ENCODE measurements at regions not wholly inside any gene's neighbourhood (a gene's known extent, or its start where the extent isn't known, plus 50 kb on each side); places are given as distances from the start of the nearest gene placed in this dataset.

GRCh38 chr4:122010610-122011009 lies 58.8 kb upstream of the TRPC3 start:
- H3K4me3 Mint-ChIP-seq, result no peak overlapping the region
- no peaks in the 10 kb centered on the region for H3K9me3 Mint-ChIP-seq
- H3K4me1 Mint-ChIP-seq, result peaks cover 10% of the 10 kb centered on the region
- POLR2A ChIA-PET, result no interaction called here
- CTCF ChIA-PET, result no interaction called here
- no peak overlapping the region for H3K27ac Mint-ChIP-seq
- H3K36me3 Mint-ChIP-seq (ENCODE audit: low read depth), result no peaks in the 10 kb centered on the region
- H3K27me3 Mint-ChIP-seq, result peaks cover 6% of the 10 kb centered on the region
- DNase-seq, result no peak

- peaks cover 10% of the 10 kb centered on the region for H3K4me1 Mint-ChIP-seq
- H3K36me3 Mint-ChIP-seq (ENCODE audit: low read depth), result no peaks in the 10 kb centered on the region
- peaks cover 6% of the 10 kb centered on the region for H3K27me3 Mint-ChIP-seq
- POLR2A ChIA-PET, result no interaction called here
- CTCF ChIA-PET, result no interaction called here
- no peak overlapping the region for H3K4me3 Mint-ChIP-seq
- no peak for DNase-seq
- no peaks in the 10 kb centered on the region for H3K9me3 Mint-ChIP-seq
- no peak overlapping the region for H3K27ac Mint-ChIP-seq
Observed at GRCh38 chr4:122009524-122009923, 57.7 kb upstream of the TRPC3 start.

- no peak for DNase-seq
- Mint-ChIP-seq H3K4me3 (no peak overlapping the region), H3K27ac (no peak overlapping the region), H3K27me3 (peaks cover 11% of the 10 kb centered on the region), H3K4me1 (peaks cover 10% of the 10 kb centered on the region), H3K36me3 (ENCODE audit: low read depth) (no peaks in the 10 kb centered on the region), H3K9me3 (no peaks in the 10 kb centered on the region)
- ChIA-PET CTCF (interaction anchor here (0.6 to 1.6 kb wide), 3 partner anchors 9 to 838 kb away, joined by 3 to 4 read pairs (median 3); no protein-coding TSS in a partner anchor), POLR2A (no interaction called here)
Observed at GRCh38 chr4:122007016-122007415, 55.2 kb upstream of the TRPC3 start.

- Mint-ChIP-seq H3K4me3 (no peak overlapping the region), H3K27me3 (peaks cover 11% of the 10 kb centered on the region), H3K36me3 (ENCODE audit: low read depth) (no peaks in the 10 kb centered on the region), H3K4me1 (peaks cover 10% of the 10 kb centered on the region), H3K9me3 (no peaks in the 10 kb centered on the region), H3K27ac (no peak overlapping the region)
- CTCF ChIA-PET, result interaction anchor here (1.0 to 1.3 kb wide), 3 partner anchors 103 to 597 kb away, joined by 3 to 4 read pairs (median 3); no protein-coding TSS in a partner anchor
- DNase-seq, result no peak
- POLR2A ChIA-PET, result no interaction called here
Observed at GRCh38 chr4:122005064-122005755, 53.4 kb upstream of the TRPC3 start.

- ChIA-PET CTCF (interaction anchor here (1.6 kb wide), 1 partner anchor 102 kb away, joined by 4 read pairs; no protein-coding TSS in a partner anchor), POLR2A (no interaction called here)
- Mint-ChIP-seq H3K9me3 (no peaks in the 10 kb centered on the region), H3K4me3 (no peak overlapping the region), H3K27ac (no peak overlapping the region), H3K4me1 (peaks cover 10% of the 10 kb centered on the region), H3K27me3 (peaks cover 13% of the 10 kb centered on the region), H3K36me3 (ENCODE audit: low read depth) (no peaks in the 10 kb centered on the region)
- peak; percentile 18 for DNase-seq
Observed at GRCh38 chr4:122003335-122003734, 51.5 kb upstream of the TRPC3 start.

All from activated CD4-positive, alpha-beta memory T cell treated with anti-CD3 and anti-CD28 coated beads, Interleukin-2, amount 10 ng/mL, durations not matched to agents 7 days and 5 days (primary cell).